NCI-H345 (cell line): ENCODE measurements at regions not wholly inside any gene's neighbourhood (a gene's known extent, or its start where the extent isn't known, plus 50 kb on each side); places are given as distances from the start of the nearest gene placed in this dataset.
"Not testable (repeated sequence)": the region's sequence is repeated elsewhere in the genome, so short reads cannot be mapped to it uniquely, and the experiment has no call there.

ENCODE experiments used
- DNase-seq: peaks from one replicate; lab custom pipeline; 2025; lab: John Stamatoyannopoulos, UW

GRCh38 chr18:60062831-60063230 lies 163.0 kb downstream of the PMAIP1 start:
- DNase-seq = not testable (repeated sequence)

- no peak for DNase-seq
These were observed 162.6 kb downstream of the PMAIP1 start for GRCh38 chr18:60062396-60062795.

- DNase-seq = no peak
These were observed 160.8 kb downstream of the PMAIP1 start for GRCh38 chr18:60060578-60060977.

GRCh38 chr18:60060026-60060425 lies 160.2 kb downstream of the PMAIP1 start:
- DNase-seq = no peak

GRCh38 chr18:60059216-60059615 lies 159.4 kb downstream of the PMAIP1 start:
- no peak for DNase-seq

- no peak for DNase-seq
These were observed 154.0 kb downstream of the PMAIP1 start for GRCh38 chr18:60053747-60054304.

GRCh38 chr18:60050821-60051220 lies 151.0 kb downstream of the PMAIP1 start:
- no peak for DNase-seq

- no peak for DNase-seq
These were observed 149.4 kb downstream of the PMAIP1 start for GRCh38 chr18:60049172-60049571.

- no peak for DNase-seq
These were observed 147.8 kb downstream of the PMAIP1 start for GRCh38 chr18:60047556-60047955.

GRCh38 chr18:60044290-60045006 lies 144.7 kb downstream of the PMAIP1 start:
- no peak for DNase-seq

- no peak for DNase-seq
These were observed 141.2 kb downstream of the PMAIP1 start for GRCh38 chr18:60040971-60041370.

- no peak for DNase-seq
These were observed 138.9 kb downstream of the PMAIP1 start for GRCh38 chr18:60038731-60039130.

- no peak for DNase-seq
These were observed 127.6 kb downstream of the PMAIP1 start for GRCh38 chr18:60027397-60027796.

GRCh38 chr18:60024857-60025256 lies 125.1 kb downstream of the PMAIP1 start:
- DNase-seq = no peak

GRCh38 chr18:60024345-60024744 lies 124.5 kb downstream of the PMAIP1 start:
- DNase-seq = no peak

- no peak for DNase-seq
These were observed 123.0 kb downstream of the PMAIP1 start for GRCh38 chr18:60022671-60023276.

- DNase-seq = no peak
These were observed 121.8 kb downstream of the PMAIP1 start for GRCh38 chr18:60021556-60021955.

- no peak for DNase-seq
These were observed 120.5 kb downstream of the PMAIP1 start for GRCh38 chr18:60020107-60020925.

- DNase-seq = no peak
These were observed 119.7 kb downstream of the PMAIP1 start for GRCh38 chr18:60019463-60019840.

GRCh38 chr18:60018618-60019462 lies 119.0 kb downstream of the PMAIP1 start:
- no peak for DNase-seq

GRCh38 chr18:60018134-60018533 lies 118.3 kb downstream of the PMAIP1 start:
- peak; percentile 16 for DNase-seq

GRCh38 chr18:60017371-60017770 lies 117.6 kb downstream of the PMAIP1 start:
- no peak for DNase-seq
